ENCODE measurements at regions not wholly inside any gene's neighbourhood (a gene's known extent, or its start where the extent isn't known, plus 50 kb on each side); places are given as distances from the start of the nearest gene placed in this dataset.

GRCh38 chr5:34511915-34512314 lies 144.2 kb upstream of the RAI14 start:
- no peak for DNase-seq

- DNase-seq, result no peak
Measured at GRCh38 chr5:34516166-34516565, 140.0 kb upstream of the RAI14 start.

GRCh38 chr5:34516686-34517085 lies 139.4 kb upstream of the RAI14 start:
- no peak for DNase-seq

GRCh38 chr5:34517249-34517648 lies 138.9 kb upstream of the RAI14 start:
- no peak for DNase-seq

GRCh38 chr5:34519489-34520220 lies 136.5 kb upstream of the RAI14 start:
- DNase-seq, result no peak

GRCh38 chr5:34521628-34522290 lies 134.4 kb upstream of the RAI14 start:
- no peak for DNase-seq

GRCh38 chr5:34522599-34523386 lies 133.3 kb upstream of the RAI14 start:
- peak; percentile 67 for DNase-seq

GRCh38 chr5:34523387-34523726 lies 132.8 kb upstream of the RAI14 start:
- no peak for DNase-seq

- DNase-seq, result no peak
Measured at GRCh38 chr5:34524123-34524522, 132.0 kb upstream of the RAI14 start.

- DNase-seq, result no peak
Measured at GRCh38 chr5:34525761-34526160, 130.4 kb upstream of the RAI14 start.

- DNase-seq, result no peak
Measured at GRCh38 chr5:34526682-34527305, 129.3 kb upstream of the RAI14 start.

GRCh38 chr5:34529581-34530331 lies 126.4 kb upstream of the RAI14 start:
- DNase-seq, result no peak

GRCh38 chr5:34530637-34531036 lies 125.5 kb upstream of the RAI14 start:
- no peak for DNase-seq

GRCh38 chr5:34531751-34532360 lies 124.3 kb upstream of the RAI14 start:
- no peak for DNase-seq

- no peak for DNase-seq
Measured at GRCh38 chr5:34533582-34534522, 122.3 kb upstream of the RAI14 start.

- DNase-seq, result no peak
Measured at GRCh38 chr5:34534523-34535103, 121.5 kb upstream of the RAI14 start.

- no peak for DNase-seq
Measured at GRCh38 chr5:34535433-34535832, 120.7 kb upstream of the RAI14 start.

- no peak for DNase-seq
Measured at GRCh38 chr5:34535944-34536623, 120.0 kb upstream of the RAI14 start.

GRCh38 chr5:34536699-34537098 lies 119.4 kb upstream of the RAI14 start:
- DNase-seq, result no peak

- DNase-seq, result no peak
Measured at GRCh38 chr5:34538026-34538672, 118.0 kb upstream of the RAI14 start.

All from NCI-H2107 (cell line).